HG02571 (cell line): ENCODE measurements at regions not wholly inside any gene's neighbourhood (a gene's known extent, or its start where the extent isn't known, plus 50 kb on each side); places are given as distances from the start of the nearest gene placed in this dataset.

Experiments
- ATAC-seq: cut with Tn5 transposase; IDR thresholded peaks from one replicate; pipeline ENCODE4 v1.9.1; 2021; ENCODE audit warnings: mild to moderate bottlenecking, moderate library complexity; ENCODE audit not compliant: unreplicated experiment

- no peak for ATAC-seq
Observed at GRCh38 chr6:88263591-88263990, 97.4 kb upstream of the CNR1 start.

DNA sequence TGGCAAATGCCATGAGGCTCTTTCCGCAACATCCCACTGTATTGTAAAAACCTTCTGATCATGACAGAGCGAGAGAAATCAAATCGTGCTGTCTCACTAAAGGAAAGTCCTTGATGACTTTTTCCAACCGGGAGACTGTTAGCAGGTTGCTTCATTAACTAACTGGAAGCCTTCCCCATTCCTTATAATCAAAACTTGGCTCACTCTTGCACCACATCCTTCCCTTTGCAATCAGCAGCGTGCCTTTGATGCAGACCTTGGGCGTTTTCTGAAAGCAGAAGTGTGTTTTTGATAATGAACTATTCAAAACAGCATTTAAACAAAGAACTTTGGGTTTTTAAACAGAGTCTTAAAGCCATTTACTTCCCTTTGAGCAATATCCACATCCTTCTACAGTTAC, 96.2 kb upstream of the CNR1 start:
- no peak for ATAC-seq

DNA sequence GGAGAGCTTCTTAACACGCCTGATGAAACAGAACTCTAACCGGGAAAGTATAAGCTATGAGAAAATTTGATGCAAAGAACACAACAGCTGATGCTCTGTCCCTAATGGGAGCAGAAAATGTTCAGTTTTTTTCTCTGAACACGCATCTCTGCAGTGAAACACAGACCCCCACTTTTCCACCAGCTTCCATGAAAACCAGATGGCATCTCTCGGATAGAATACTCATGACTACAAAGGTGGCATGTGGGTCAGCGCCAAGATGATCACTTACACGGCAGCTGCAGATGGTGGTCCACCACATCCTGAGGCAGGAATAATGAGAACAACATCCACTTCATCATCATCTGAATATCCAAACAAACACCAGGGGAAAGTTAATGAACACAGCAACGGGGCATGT, 85.2 kb upstream of the CNR1 start:
- no peak for ATAC-seq

DNA sequence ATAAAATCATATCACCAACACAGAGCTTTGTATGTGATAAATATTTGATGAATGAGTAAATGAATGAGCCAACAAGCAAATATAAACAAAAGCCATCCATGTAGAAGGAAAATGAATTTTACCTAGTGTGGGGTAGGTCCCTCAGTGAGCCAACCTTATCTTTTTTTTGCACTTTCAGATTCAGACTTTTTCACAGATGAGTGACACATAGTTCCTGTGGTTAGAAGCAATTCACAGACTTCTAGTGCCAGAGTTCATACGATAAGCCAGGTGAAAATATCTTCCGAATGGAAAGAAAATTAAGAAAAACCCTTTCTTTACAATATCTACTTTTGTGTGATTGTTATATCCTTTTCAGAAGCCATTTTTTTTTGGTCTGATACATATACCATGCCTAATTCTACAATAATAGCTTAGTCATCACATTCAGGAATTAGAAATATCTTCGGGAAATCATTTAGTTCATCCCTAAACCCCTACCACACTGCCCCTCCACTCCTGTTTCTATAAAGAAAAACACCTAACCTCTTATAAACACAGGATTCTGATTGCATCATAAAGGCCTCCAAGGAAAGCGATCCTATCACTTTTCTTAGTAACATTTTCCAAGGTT, 82.7 kb upstream of the CNR1 start:
- no peak for ATAC-seq

GRCh38 chr6:88246654-88247053, 80.5 kb upstream of the CNR1 start:
- ATAC-seq, result no peak

DNA sequence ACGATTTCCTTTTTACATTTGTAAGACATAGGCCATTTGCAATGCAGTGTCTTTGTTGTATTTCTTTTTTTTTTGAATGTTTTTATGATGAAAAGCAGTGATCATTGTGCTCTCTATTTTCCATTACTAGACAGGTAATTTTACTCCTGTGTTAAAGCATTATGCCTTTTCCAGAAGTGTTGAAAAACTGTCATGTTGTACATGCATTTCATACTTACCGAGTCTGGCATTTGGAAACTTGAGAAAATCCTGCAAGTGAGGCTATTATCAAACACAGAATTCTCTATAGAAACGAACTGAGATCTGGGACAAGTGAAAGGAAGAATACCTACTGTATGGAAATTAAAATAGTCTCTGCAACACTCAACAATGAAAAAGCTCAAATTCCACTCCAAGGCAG, 78.6 kb upstream of the CNR1 start:
- no peak for ATAC-seq

GRCh38 chr6:88238901-88239300, 72.8 kb upstream of the CNR1 start:
- ATAC-seq, result no peak

DNA sequence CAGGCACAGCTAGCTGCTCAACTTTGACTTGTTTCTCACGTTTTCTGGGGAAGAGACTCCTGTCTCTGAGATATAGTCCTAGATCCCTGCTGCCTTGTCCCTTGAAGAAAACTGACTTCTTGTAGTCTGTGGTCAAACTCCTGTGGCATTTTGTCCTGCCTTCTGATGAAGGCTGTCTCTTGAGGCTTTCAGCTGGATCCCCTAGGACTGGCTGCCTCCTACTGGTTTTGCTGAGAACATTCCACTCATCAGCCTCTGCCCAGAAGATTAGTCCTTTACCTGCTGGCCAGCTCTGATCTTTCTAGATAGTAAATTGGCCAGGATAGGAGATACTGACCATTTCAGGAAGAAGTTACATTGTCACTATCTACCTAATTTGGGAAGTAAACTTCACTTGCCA, 71.9 kb upstream of the CNR1 start:
- no peak for ATAC-seq

- no peak for ATAC-seq
Observed at GRCh38 chr6:88236612-88237360, 70.6 kb upstream of the CNR1 start.

- ATAC-seq, result no peak
Observed at GRCh38 chr6:88232753-88233152, 66.6 kb upstream of the CNR1 start.

DNA sequence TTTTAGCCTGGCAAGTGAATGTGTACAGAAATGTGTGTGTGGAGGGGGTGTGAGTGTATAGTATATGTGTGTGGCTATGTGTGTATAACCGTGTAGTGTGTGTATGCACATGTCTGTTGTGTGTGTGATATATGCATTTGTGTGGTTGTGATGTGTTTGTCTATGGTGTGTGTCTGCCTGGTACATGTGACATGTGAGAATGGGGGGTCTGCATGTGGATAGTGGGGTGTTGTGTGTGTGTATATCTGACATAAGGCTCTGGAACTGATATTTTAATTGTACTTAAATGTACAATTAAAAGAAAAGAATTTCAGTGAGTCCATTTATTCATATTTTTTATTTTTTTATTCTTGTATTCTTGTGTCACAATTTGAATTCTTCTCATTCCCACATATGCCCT, 57.2 kb upstream of the CNR1 start:
- ATAC-seq, result no peak

DNA sequence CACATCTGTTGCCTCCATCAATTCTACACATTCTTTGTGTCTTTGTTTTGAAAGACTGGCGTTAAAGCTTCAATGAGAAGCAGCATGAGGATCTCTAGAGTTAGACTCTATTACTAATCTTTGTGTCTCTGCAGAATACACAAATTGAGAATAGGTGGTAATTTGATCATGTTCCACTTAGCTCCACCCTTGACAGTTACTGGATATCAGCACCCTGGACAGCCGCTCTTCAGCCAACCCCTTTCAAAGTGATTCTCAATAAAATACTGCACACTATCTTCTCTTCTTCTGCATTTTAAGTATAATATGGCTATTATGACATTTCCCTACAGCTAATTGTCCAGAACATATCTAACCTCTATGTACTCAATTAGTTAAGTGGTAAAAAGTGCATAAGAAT, 54.3 kb upstream of the CNR1 start:
- ATAC-seq, result no peak

GRCh38 chr6:88216182-88216581, 50.0 kb upstream of the CNR1 start:
- ATAC-seq, result no peak
